Esophagus squamous epithelium (tissue), 5 donors: ENCODE measurements at regions not wholly inside any gene's neighbourhood (a gene's known extent, or its start where the extent isn't known, plus 50 kb on each side); places are given as distances from the start of the nearest gene placed in this dataset.

Source experiments
- DNase-seq: peaks from one replicate; lab custom pipeline; 2025; lab: John Stamatoyannopoulos, UW
- H3K27ac ChIP-seq, 4 donors: fragments of 200-600 bp; sonication (generic); one replicate each; pipeline ENCODE4 v1.5.1; 2016 to 2019; ENCODE audit warnings: mild to moderate bottlenecking in 1 of 4
- H3K27me3 ChIP-seq, 4 donors: fragments of 200-600 bp; sonication (generic); 1 replicate in 3 of 4; 2 replicates in 1 of 4; pipeline versions ENCODE4 v1.5.1 to v1.6.0; 2017 to 2021; ENCODE audit warnings: antibody characterized with exemption in 1 of 4
- H3K36me3 ChIP-seq, 3 donors: fragments of 200-600 bp; sonication (generic); one replicate each; pipeline ENCODE4 v1.5.1; 2016 to 2019
- H3K4me1 ChIP-seq, 3 donors: fragments of 200-600 bp; sonication (generic); one replicate each; pipeline ENCODE4 v1.5.1; 2017 to 2019
- H3K4me3 ChIP-seq, 4 donors: fragments of 200-600 bp; sonication (generic); 1 replicate in 3 of 4; 2 replicates in 1 of 4; pipeline ENCODE4 v1.5.1; 2016 to 2019; ENCODE audit warnings: mild to moderate bottlenecking in 2 of 4, moderate library complexity in 1 of 4
- H3K9me3 ChIP-seq, 3 donors: fragments of 200-600 bp; sonication (generic); one replicate each; pipeline ENCODE4 v1.5.1; 2016 to 2019
- POLR2A ChIP-seq, 4 donors: fragments of 450-650 bp; IDR thresholded peaks; one replicate each; pipeline ENCODE4 v1.6.1; 2017; ENCODE audit warnings: antibody characterized with exemption in 4 of 4, mild to moderate bottlenecking in 4 of 4, moderate library complexity in 3 of 4
- WGBS, 2 donors: methylation state at CpG; one replicate each; pipeline ENCODE4 v1.1.5; 2018; 5-methylcytosine and 5-hydroxymethylcytosine counted together
- intact Hi-C: fragments of 100-400 bp; cut with DNase I; formaldehyde crosslinking; loops from one replicate; pipeline ENCODE4 v1.15.0; 2022
- TF ChIP-seq, protein P1 (sequence below), 6 experiments: fragments of 450-650 bp in 4 of 6; fragments of 200-600 bp in 2 of 6; sonication (generic) in 2 of 6; IDR thresholded peaks; one replicate each; pipeline ENCODE4 v1.5.1; 2016 to 2019; ENCODE audit warnings: antibody characterized with exemption in 6 of 6, mild to moderate bottlenecking in 4 of 6, moderate library complexity in 4 of 6
- donor health status: DM: yes; HTN: yes; CAD: no.

DNA sequence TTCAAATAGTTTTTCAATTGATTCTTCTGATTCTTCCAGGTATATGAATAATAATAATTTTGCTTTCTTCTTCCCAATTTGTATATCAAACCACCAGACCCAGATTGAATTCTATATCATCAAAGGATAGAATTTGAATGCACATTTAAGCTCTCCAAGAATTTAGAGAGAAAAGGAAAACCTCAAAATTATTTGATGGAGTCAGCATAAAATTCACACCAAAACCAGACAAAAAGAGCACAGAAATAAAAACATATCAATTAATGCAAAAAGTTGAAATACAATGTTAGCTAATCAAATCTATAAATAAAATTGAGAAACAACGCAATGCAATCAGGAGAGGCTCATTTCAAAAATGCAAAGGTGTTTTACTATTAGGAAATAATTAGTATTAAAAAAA lies 248.0 kb upstream of the HS6ST1 start:
- DNase-seq: no peak
- H3K9me3 ChIP-seq: no peaks in the 10 kb centered on the region
- H3K36me3 ChIP-seq: no peaks in the 10 kb centered on the region
- no peak for TF ChIP-seq POLR2A (IDR thresholded peaks at IDR 0.05)
- TF ChIP-seq, protein P1, sequence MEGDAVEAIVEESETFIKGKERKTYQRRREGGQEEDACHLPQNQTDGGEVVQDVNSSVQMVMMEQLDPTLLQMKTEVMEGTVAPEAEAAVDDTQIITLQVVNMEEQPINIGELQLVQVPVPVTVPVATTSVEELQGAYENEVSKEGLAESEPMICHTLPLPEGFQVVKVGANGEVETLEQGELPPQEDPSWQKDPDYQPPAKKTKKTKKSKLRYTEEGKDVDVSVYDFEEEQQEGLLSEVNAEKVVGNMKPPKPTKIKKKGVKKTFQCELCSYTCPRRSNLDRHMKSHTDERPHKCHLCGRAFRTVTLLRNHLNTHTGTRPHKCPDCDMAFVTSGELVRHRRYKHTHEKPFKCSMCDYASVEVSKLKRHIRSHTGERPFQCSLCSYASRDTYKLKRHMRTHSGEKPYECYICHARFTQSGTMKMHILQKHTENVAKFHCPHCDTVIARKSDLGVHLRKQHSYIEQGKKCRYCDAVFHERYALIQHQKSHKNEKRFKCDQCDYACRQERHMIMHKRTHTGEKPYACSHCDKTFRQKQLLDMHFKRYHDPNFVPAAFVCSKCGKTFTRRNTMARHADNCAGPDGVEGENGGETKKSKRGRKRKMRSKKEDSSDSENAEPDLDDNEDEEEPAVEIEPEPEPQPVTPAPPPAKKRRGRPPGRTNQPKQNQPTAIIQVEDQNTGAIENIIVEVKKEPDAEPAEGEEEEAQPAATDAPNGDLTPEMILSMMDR (IDR thresholded peaks at IDR 0.05): no peak
- intact Hi-C loops: no loop called here
- H3K27me3 ChIP-seq: peaks cover 0 to 7% (median 0%) of the 10 kb centered on the region in 4 donors
- no peak overlapping the region for H3K27ac ChIP-seq
- H3K4me1 ChIP-seq: peaks cover 0 to 17% (median 7%) of the 10 kb centered on the region in 3 donors
- WGBS, 2 donors: 75 to 89% methylated on average over 1 of the region's 1 CpG
- no peak overlapping the region for H3K4me3 ChIP-seq

DNA sequence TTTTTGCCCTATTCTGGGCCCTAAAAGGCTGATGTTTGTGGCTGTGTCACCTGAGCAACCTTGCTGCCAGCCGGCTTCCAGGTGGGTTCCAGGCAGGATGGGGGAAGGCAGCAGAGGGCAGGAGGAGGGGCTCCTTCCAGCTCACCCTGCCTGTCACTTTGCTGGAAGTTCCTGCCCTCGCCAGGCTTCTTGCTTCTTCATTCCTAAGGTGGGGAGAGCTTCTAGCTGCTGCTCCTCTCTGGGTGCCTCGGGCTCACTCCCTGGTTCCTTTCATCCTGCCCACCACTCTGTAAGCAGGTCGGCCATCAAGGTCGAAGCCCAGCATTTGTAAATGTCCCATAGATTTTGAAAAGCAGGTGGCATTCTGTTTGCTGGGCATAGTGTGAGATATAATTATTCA lies 249.4 kb upstream of the HS6ST1 start:
- TF ChIP-seq POLR2A (IDR thresholded peaks at IDR 0.05): no peak
- TF ChIP-seq, protein P1 (IDR thresholded peaks at IDR 0.05): no peak
- intact Hi-C loops: no loop called here
- Histone ChIP-seq H3K9me3 (no peaks in the 10 kb centered on the region), H3K27me3 (peaks cover 0 to 7% (median 0%) of the 10 kb centered on the region in 4 donors), H3K4me3 (no peak overlapping the region), H3K27ac (no peak overlapping the region), H3K4me1 (peaks cover 0 to 9% (median 4%) of the 10 kb centered on the region in 3 donors), H3K36me3 (no peaks in the 10 kb centered on the region)
- DNase-seq: no peak
- 74 to 82% methylated on average over 4 to 5 of the region's 5 CpGs for WGBS, 2 donors

DNA sequence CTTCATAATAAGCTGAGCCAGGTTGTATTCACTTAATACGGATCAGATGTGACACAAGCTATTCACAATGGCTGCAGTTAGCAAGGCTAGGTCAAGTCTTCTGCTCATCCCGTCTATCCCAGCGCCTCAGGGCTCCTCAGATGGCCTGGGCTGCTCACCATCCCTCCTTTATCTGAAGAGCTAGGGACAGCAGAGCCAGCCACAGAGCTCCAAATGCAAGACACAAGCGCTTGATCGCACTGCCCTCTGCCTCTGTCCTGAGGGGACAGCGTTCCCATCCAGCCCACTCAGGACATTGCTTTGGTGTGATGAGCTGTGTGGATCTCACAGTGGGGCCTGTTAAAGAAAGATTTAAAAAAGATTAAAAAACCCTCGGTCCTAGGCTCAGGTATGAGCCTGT lies 254.4 kb upstream of the HS6ST1 start:
- intact Hi-C loops: no loop called here
- TF ChIP-seq, protein P1 (IDR thresholded peaks at IDR 0.05): no peak
- TF ChIP-seq POLR2A (IDR thresholded peaks at IDR 0.05): no peak
- Histone ChIP-seq H3K27me3 (peaks cover 0 to 11% (median 0%) of the 10 kb centered on the region in 4 donors), H3K4me1 (no peaks in the 10 kb centered on the region), H3K4me3 (no peak overlapping the region), H3K9me3 (no peaks in the 10 kb centered on the region), H3K36me3 (no peaks in the 10 kb centered on the region), H3K27ac (no peak overlapping the region)
- DNase-seq: no peak
- 81 to 88% methylated on average over 7 of the region's 7 CpGs for whole genome bisulfite sequencing, 2 donors

DNA sequence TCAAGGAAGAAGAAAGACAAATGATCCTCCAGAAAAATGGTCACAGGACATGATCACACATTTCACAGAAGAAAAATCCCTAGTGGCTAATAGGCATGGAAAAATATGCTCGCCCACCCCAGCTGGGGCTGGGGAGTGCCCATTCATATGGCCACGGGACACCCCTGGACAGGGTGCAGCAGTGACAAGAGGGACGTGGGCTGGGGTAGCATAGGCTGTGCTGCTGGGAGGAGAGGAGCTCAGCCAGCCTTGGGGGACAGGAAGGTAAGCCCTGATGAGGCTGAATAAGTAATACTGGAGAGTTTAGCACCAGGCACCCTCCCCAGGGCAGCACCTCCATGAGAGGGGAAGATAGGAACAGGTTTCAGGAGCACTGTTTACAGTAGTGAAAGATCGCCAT lies 254.9 kb upstream of the HS6ST1 start:
- intact Hi-C loops: no loop called here
- 77 to 78% methylated on average over 4 of the region's 4 CpGs for WGBS, 2 donors
- Histone ChIP-seq H3K4me1 (no peaks in the 10 kb centered on the region), H3K27me3 (peaks cover 0 to 11% (median 0%) of the 10 kb centered on the region in 4 donors), H3K36me3 (no peaks in the 10 kb centered on the region), H3K27ac (no peak overlapping the region), H3K9me3 (no peaks in the 10 kb centered on the region), H3K4me3 (no peak overlapping the region)
- DNase-seq: no peak
- TF ChIP-seq, protein P1 (IDR thresholded peaks at IDR 0.05): no peak
- no peak for TF ChIP-seq POLR2A (IDR thresholded peaks at IDR 0.05)

- H3K4me1 ChIP-seq: no peaks in the 10 kb centered on the region
- H3K27ac ChIP-seq: no peak overlapping the region
- H3K36me3 ChIP-seq: no peaks in the 10 kb centered on the region
- no peaks in the 10 kb centered on the region for H3K9me3 ChIP-seq
- no peak for DNase-seq
- no peak overlapping the region for H3K4me3 ChIP-seq
- TF ChIP-seq, protein P1 (IDR thresholded peaks at IDR 0.05): no peak
- TF ChIP-seq POLR2A (IDR thresholded peaks at IDR 0.05): no peak
- WGBS, 2 donors: 81 to 84% methylated on average over 5 to 7 of the region's 7 CpGs
- intact Hi-C loops: no loop called here
- peaks cover 0 to 3% (median 0%) of the 10 kb centered on the region in 4 donors for H3K27me3 ChIP-seq
Measured at GRCh38 chr2:128577141-128577930, 258.7 kb upstream of the HS6ST1 start.
